Thyroid gland (tissue), 4 donors: ENCODE measurements at regions not wholly inside any gene's neighbourhood (a gene's known extent, or its start where the extent isn't known, plus 50 kb on each side); places are given as distances from the start of the nearest gene placed in this dataset.

Experiments used
- DNase-seq, 2 donors: peaks; one replicate each; pipeline ENCODE4 v3.0.0-alpha.2; 2019
- H3K27ac ChIP-seq, 3 donors: fragments of 200-600 bp; sonication (generic); 1 replicate in 2 of 3; 2 replicates in 1 of 3; pipeline ENCODE4 v1.5.1; 2016 to 2019; ENCODE audit warnings: mild to moderate bottlenecking in 1 of 3, moderate library complexity in 1 of 3
- H3K27me3 ChIP-seq: fragments of 200-600 bp; sonication (generic); one replicate; pipeline ENCODE4 v1.5.1; 2019
- H3K36me3 ChIP-seq, 2 donors: fragments of 200-600 bp; sonication (generic); one replicate each; pipeline ENCODE4 v1.5.1; 2016 to 2019
- H3K4me1 ChIP-seq, 2 donors: fragments of 200-600 bp; sonication (generic); one replicate each; pipeline ENCODE4 v1.5.1; 2017 to 2019
- H3K4me3 ChIP-seq, 3 donors: fragments of 200-600 bp; sonication (generic); replicated peaks in 1 of 3; 1 replicate in 2 of 3; 2 replicates in 1 of 3; pipeline ENCODE4 v1.5.1; 2016; ENCODE audit warnings: mild to moderate bottlenecking in 1 of 3
- H3K9me3 ChIP-seq: fragments of 200-600 bp; sonication (generic); one replicate; pipeline ENCODE4 v1.5.1; 2017
- POLR2A ChIP-seq, 2 donors: fragments of 450-650 bp; IDR thresholded peaks; one replicate each; pipeline ENCODE4 v1.6.1; 2017; ENCODE audit warnings: antibody characterized with exemption in 2 of 2, mild to moderate bottlenecking in 2 of 2, moderate library complexity in 1 of 2
- WGBS, 2 donors: methylation state at CpG; one replicate each; pipeline ENCODE4 v1.1.5; 2017; 5-methylcytosine and 5-hydroxymethylcytosine counted together
- intact Hi-C: fragments of 100-400 bp; cut with DNase I; formaldehyde crosslinking; loops from one replicate; pipeline ENCODE4 v1.15.1; 2023
- TF ChIP-seq, protein P1 (sequence below), 6 experiments: fragments of 200-600 bp in 3 of 6; fragments of 450-650 bp in 3 of 6; sonication (generic) in 3 of 6; IDR thresholded peaks; one replicate each; pipeline ENCODE4 v1.5.1; 2016 to 2019; ENCODE audit warnings: antibody characterized with exemption in 6 of 6, mild to moderate bottlenecking in 2 of 6, inconsistent platforms in 1 of 6, moderate library complexity in 1 of 6

DNA sequence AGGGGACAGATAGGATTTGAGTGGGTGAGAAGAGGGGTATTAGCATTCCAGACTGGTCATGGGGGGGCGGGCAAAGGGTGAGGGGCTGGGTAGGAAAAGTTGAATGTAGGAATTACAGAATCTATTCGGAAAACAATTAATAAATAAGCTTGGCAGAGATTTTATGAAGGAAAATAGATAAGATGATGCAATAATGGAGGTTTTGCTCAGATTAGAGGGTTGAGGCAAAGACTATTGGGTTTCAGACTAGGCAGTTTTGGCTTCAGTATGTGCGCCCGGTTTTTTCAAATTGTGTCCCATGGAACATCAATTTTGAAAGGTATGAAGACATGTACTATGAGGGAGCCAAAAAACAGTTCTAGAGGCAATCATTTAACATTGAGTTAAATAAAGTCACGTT is 410.6 kb downstream of the SPRY1 start:
- no peaks in the 10 kb centered on the region for H3K27me3 ChIP-seq
- no peaks in the 10 kb centered on the region for H3K36me3 ChIP-seq
- H3K4me3 ChIP-seq = no peak overlapping the region
- 89 to 92% methylated on average over 5 of the region's 5 CpGs for WGBS, 2 donors
- no peak for DNase-seq
- H3K27ac ChIP-seq = no peak overlapping the region
- TF ChIP-seq POLR2A (IDR thresholded peaks at IDR 0.05) = no peak
- TF ChIP-seq, protein P1, sequence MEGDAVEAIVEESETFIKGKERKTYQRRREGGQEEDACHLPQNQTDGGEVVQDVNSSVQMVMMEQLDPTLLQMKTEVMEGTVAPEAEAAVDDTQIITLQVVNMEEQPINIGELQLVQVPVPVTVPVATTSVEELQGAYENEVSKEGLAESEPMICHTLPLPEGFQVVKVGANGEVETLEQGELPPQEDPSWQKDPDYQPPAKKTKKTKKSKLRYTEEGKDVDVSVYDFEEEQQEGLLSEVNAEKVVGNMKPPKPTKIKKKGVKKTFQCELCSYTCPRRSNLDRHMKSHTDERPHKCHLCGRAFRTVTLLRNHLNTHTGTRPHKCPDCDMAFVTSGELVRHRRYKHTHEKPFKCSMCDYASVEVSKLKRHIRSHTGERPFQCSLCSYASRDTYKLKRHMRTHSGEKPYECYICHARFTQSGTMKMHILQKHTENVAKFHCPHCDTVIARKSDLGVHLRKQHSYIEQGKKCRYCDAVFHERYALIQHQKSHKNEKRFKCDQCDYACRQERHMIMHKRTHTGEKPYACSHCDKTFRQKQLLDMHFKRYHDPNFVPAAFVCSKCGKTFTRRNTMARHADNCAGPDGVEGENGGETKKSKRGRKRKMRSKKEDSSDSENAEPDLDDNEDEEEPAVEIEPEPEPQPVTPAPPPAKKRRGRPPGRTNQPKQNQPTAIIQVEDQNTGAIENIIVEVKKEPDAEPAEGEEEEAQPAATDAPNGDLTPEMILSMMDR (IDR thresholded peaks at IDR 0.05) = no peak
- H3K4me1 ChIP-seq = no peaks in the 10 kb centered on the region
- intact Hi-C loops = no loop called here
- H3K9me3 ChIP-seq = no peaks in the 10 kb centered on the region

GRCh38 chr4:123807866-123808265 is 411.3 kb downstream of the SPRY1 start:
- intact Hi-C loops = no loop called here
- WGBS, 2 donors = 95 to 100% methylated on average over 1 of the region's 1 CpG
- Histone ChIP-seq H3K36me3 (no peaks in the 10 kb centered on the region), H3K4me1 (no peaks in the 10 kb centered on the region), H3K27ac (no peak overlapping the region), H3K9me3 (no peaks in the 10 kb centered on the region), H3K4me3 (no peak overlapping the region), H3K27me3 (no peaks in the 10 kb centered on the region)
- no peak for TF ChIP-seq POLR2A (IDR thresholded peaks at IDR 0.05)
- DNase-seq = no peak

DNA sequence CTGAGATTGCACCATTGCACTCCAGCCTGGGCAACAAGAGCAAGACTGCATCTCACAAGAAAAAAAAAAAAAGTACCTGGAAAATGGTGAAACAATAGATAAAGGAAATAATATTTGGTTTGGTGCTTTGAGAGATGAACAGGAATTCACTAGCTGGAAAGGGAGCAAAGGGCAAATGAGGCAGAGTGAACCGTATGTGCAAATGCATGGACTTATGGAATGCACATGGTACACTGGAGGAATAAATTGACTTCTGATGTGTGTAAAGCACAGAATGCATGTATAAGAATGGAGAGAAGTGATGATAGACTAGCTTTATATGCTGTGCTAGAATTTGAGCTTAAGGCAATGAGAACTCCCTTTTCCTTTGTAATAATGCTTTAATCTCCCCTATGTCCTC is 413.3 kb downstream of the SPRY1 start:
- TF ChIP-seq, protein P1 (IDR thresholded peaks at IDR 0.05) = no peak
- TF ChIP-seq POLR2A (IDR thresholded peaks at IDR 0.05) = no peak
- 90 to 98% methylated on average over 1 of the region's 1 CpG for WGBS, 2 donors
- H3K36me3 ChIP-seq = no peaks in the 10 kb centered on the region
- H3K4me3 ChIP-seq = no peak overlapping the region
- H3K27ac ChIP-seq = no peak overlapping the region
- H3K9me3 ChIP-seq = no peaks in the 10 kb centered on the region
- H3K4me1 ChIP-seq = no peaks in the 10 kb centered on the region
- intact Hi-C loops = no loop called here
- no peaks in the 10 kb centered on the region for H3K27me3 ChIP-seq
- no peak for DNase-seq

GRCh38 chr4:123812066-123812390 is 415.4 kb downstream of the SPRY1 start:
- Histone ChIP-seq H3K27me3 (no peaks in the 10 kb centered on the region), H3K27ac (no peak overlapping the region), H3K4me3 (no peak overlapping the region), H3K4me1 (no peaks in the 10 kb centered on the region), H3K9me3 (no peaks in the 10 kb centered on the region), H3K36me3 (no peaks in the 10 kb centered on the region)
- DNase-seq = no peak
- TF ChIP-seq, protein P1 (IDR thresholded peaks at IDR 0.05) = no peak
- TF ChIP-seq POLR2A (IDR thresholded peaks at IDR 0.05) = no peak
- intact Hi-C loops = no loop called here
- WGBS, 2 donors = 77 to 78% methylated on average over 3 of the region's 3 CpGs

DNA sequence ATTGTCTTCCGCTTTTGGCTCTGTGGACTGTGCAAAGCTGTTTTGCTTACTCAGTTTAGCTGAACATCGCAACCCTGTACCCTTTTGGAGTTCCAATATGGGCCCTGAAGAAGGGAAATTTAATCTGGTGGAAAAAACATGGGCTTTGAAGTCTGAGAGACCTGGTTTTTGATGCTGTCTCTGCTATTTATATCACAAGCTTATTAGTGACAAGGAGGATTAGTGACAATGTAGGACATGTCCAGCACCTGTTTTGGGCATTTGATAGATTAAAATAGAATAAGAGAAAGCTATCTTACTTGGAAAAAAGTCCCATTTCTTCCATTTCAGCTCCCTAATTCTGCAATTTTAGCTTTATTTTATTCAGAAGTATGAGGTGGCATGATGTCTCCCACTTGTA is 417.3 kb downstream of the SPRY1 start:
- no peak overlapping the region for H3K27ac ChIP-seq
- TF ChIP-seq, protein P1 (IDR thresholded peaks at IDR 0.05) = no peak
- TF ChIP-seq POLR2A (IDR thresholded peaks at IDR 0.05) = no peak
- no peaks in the 10 kb centered on the region for H3K4me1 ChIP-seq
- intact Hi-C loops = no loop called here
- no peaks in the 10 kb centered on the region for H3K9me3 ChIP-seq
- no peaks in the 10 kb centered on the region for H3K27me3 ChIP-seq
- no peak overlapping the region for H3K4me3 ChIP-seq
- H3K36me3 ChIP-seq = no peaks in the 10 kb centered on the region
- DNase-seq = no peak
- WGBS, 2 donors = 94 to 100% methylated on average over 2 of the region's 2 CpGs

DNA sequence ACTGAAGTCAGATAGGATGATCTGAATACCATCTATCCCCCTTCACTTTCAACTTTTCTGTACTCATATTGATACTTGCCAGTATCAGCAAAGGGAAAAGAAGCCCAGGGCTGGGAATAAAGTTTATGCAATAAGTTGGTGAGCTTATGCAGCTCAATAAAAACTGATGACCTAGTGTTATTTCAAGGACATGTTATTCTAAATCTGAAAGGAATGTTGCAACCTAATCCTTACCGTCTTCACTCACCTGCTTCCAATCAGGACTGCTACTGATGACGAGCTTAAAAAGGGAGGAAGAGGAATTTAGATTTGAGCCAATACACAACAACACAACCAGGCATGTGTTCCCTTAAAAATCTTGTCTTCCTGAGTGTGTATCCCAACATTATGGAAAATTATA is 419.9 kb downstream of the SPRY1 start:
- WGBS, 2 donors = 52 to 54% methylated on average over 2 of the region's 2 CpGs
- Histone ChIP-seq H3K27ac (no peak overlapping the region), H3K27me3 (no peaks in the 10 kb centered on the region), H3K36me3 (no peaks in the 10 kb centered on the region), H3K4me3 (no peak overlapping the region), H3K4me1 (no peaks in the 10 kb centered on the region), H3K9me3 (no peaks in the 10 kb centered on the region)
- no peak for DNase-seq
- intact Hi-C loops = no loop called here
- TF ChIP-seq, protein P1 (IDR thresholded peaks at IDR 0.05) = no peak
- no peak for TF ChIP-seq POLR2A (IDR thresholded peaks at IDR 0.05)
